Dermis blood vessel endothelial cell (primary cell): ENCODE measurements at regions not wholly inside any gene's neighbourhood (a gene's known extent, or its start where the extent isn't known, plus 50 kb on each side); places are given as distances from the start of the nearest gene placed in this dataset.

Source experiments
- DNase-seq: peaks from one replicate; pipeline ENCODE4 v3.0.0; 2010

DNA sequence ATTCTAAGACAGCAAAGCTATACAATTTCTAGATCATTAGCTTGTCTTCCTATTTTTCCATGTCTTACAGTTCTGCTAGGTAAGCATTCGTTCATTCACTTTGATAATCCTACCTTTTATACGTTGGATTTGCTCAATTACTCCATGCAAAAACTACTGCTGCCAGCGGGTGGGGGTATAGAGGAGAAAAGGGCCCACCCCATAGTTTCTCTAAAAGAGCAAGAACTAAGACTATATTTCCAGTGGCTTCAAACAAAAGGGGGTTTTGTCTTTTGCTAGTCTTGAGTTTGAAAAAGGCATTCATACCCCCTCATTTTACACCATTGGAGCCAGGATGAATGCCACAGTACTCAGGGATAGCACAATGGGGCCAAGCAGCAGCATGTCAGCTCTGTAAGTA lies 155.7 kb downstream of the WT1 start:
- DNase-seq: no peak

- no peak for DNase-seq
Measured at GRCh38 chr11:32280339-32280738, 155.0 kb downstream of the WT1 start.

- no peak for DNase-seq
Measured at GRCh38 chr11:32288276-32288675, 147.1 kb downstream of the WT1 start.

DNA sequence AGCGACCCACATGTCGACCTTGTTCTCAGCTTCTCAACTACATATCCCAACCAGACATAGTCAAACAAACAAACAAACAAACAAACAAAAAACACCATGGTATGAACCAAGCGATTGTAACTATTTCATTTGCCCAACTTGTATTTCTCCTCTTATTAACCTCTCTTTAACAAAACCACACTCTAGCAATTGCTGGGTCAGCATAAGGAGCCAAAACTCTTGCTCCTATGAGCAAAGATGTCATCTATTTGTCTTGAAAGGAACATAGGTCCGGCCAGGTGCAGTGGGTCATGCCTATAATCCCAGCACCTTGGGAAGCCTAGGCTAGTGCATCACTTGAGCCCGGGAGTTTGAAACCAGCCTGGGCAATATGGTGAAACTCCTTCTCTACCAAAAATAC lies 145.6 kb downstream of the WT1 start:
- DNase-seq: no peak

DNA sequence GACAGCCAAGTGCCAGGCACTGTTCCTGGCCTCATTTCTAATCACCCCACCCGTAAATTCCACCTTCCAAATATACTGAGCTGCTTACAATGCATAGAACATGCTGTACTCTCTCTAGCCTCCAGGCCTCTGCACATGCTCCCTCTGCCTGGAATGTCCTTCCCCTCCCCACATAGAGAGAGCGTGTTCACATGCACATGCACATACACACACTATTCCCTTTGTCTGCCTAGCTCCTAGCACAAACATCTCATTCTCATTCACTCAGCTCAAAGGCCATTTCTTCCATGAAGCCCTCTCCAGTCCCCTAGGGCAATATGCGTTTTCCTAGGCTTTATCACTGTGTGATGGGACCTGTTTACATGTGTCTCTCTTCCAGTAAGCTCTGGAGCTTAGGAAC lies 144.6 kb downstream of the WT1 start:
- no peak for DNase-seq

DNA sequence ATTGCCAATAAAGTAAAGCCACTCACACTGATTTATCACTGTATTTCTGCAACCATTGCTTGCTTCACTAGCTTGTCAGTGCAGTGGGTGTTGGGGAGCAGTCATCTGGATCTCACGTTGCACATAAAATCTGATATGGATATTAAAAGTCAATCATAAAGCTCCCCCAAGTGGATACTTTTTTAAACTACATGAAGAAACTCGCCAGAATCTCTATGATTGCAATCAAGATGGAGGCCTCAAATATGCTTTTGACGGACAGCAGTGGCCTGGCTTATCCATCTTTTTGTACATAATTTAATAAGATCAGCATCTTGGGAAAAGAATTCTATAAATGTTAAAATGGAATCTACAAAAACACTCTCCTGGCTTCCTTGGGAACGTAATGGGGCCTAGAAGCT lies 137.7 kb downstream of the WT1 start:
- DNase-seq: peak; percentile 46

DNA sequence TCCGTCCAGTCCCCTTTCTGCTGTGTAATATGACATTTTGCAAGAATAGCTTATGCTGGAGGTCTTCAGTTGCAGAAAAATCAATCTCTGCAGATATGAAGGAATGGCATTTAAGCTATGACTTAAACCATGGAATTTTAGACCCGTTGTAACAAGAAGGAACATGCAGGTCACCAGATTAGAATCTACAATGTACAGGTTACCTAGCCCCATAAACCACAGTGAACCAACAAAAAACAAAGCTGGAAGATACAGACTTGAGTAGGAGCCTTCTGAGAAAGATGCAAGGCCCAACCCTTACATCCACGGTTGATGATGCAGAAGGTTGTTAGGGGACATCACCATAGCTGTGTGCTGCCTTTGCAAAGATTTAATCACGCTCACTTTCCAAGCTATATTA lies 132.5 kb downstream of the WT1 start:
- no peak for DNase-seq

DNA sequence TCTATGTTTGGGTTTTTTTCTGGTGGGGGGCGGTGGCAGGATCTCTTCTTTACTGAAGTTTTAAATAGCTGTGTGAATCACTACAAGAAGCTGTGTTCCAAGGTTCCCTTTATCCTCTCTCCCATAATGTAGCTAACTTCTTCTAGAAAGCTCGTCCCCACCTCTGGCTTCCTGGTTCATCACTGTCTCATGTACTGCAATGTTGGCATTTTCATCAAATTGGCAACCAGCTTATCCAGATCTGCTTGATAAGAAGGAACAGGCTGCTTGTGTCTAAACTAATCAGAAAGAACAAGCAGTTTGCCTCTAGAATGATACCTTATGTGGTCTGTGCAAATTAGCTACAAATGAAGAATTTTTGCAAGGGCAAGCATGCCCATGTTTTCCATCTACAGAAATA lies 130.8 kb downstream of the WT1 start:
- DNase-seq: no peak

DNA sequence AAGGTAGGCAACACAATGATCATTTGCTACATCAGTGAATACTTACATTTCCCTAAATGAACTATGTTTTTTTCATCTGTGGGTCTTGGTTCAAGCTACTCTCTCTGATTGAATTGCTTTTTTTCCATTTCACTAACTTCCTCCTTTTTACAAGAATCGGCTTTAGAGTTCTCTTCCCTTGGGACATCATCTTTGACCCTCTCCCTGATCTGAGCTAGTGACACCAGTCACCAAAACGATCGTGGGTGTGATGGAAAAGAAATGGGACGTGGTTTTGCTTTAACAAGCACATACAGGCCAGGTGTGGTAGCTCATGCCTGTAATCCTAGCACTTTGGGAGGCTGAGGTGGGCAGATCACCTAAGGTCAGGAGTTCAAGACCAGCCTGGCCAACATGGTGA lies 129.9 kb downstream of the WT1 start:
- DNase-seq: no peak

DNA sequence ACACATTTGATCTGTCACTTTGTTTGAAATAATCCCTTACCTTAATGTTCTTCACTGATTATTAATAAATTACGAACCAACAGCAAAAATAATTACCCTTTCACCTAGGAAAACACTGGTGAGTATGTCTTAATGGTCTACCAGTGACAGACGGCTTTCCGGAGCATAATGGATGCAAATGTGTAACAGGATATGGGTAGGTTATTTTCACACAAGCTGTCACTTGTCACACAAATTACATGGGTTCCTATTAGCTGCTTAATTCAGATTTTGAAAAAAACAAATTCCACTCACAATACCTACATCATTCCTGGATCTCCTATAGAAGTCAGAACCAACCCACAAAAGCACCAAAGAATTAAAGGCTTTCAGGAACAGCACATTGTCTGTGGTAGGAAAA lies 127.9 kb downstream of the WT1 start:
- no peak for DNase-seq

DNA sequence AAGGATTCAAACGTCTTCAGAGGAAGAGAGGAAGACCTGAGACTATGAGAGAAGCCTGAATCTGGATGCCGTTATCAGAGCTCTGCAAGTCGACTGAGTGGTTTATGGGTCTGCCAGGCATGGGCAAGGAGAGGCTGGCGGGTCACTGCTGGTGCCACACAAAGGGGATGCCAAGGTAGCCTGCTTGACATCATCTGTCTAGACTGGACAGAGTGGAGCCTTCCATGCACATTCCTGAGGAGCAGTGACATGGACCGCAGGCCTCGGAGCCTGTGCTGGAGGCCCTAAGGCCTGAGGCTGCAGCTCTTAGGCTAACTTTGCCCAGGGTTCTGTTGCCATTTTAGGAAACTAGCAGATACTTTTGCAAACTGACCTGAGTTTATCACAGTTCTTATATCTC lies 127.4 kb downstream of the WT1 start:
- no peak for DNase-seq

- no peak for DNase-seq
Measured at GRCh38 chr11:32309530-32310213, 125.7 kb downstream of the WT1 start.

GRCh38 chr11:32310214-32310601 lies 125.1 kb downstream of the WT1 start:
- DNase-seq: no peak

- no peak for DNase-seq
Measured at GRCh38 chr11:32311346-32312065, 123.8 kb downstream of the WT1 start.

DNA sequence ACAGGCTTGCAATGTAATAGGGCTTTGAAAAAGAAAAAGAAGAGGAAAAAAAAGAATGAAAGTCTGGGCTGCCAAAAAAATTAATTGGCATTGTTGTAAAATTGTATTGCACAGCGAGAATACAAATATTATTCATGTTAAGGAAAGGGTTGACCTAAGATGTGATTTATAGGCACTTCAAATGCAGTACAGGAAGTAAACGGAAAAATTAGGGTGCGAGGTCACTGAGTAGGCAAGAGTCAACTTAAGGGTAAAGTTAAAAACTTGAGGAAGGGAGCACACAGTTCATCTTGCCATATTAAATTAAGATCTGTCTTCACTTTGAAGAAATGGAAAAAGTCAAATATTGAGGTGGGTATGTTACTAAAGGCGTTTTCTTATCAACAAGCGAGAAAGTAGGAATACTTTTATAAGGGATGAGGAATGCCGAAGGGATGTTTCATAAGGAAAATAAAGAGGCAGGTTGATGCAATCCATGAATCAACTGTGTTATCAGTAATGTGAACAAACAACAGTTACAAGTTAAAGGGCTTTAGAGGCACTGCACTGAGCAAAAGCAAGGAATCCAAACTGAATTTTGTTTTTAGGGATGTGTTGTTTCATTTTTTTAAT lies 123.0 kb downstream of the WT1 start:
- no peak for DNase-seq

DNA sequence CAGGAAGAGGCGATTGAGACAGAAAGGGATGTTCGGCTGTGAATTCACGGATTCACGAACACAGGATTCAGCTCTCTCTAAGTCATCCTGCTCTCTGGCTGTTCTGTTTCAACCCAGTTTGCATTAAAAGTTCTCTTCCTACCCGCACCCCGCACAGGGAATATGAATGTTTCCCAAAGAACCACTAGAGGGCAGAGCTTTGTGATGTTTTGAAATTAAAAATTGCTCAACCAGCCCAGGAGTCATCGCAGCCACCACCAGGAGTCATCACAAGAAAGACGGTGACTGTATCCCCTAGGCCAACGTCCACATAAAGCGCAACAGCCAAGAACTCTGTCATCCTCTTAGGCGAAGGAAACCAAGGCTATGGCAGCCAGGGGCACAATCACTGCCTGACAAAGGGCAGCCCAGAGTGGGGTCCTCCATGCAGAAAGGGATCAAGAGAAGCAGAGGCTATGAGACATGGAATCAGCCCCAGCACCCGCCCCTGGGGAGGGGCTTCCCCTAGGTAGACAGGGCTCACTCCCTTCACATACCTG lies 122.4 kb downstream of the WT1 start:
- peak; percentile 54 for DNase-seq

GRCh38 chr11:32313477-32313876 lies 121.9 kb downstream of the WT1 start:
- DNase-seq: no peak

DNA sequence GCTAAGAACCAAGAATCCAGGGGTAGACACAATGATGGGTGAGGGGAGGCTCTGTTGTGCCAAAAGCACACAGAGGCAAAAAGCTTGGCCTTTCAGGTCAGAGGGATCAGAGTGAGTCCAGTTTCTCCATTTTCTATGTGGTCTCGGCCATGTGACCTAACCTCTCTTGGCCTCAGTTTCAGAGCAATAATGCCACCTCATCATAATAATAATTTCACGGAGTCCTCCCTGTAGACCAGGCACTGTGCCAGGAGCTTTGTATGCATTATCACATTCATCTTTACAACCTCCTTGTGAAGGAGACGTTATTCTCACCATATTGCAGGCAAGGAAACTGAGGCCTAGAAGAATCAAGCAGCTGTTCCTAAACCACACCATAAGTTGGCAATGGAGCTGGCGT lies 120.2 kb downstream of the WT1 start:
- DNase-seq: no peak

DNA sequence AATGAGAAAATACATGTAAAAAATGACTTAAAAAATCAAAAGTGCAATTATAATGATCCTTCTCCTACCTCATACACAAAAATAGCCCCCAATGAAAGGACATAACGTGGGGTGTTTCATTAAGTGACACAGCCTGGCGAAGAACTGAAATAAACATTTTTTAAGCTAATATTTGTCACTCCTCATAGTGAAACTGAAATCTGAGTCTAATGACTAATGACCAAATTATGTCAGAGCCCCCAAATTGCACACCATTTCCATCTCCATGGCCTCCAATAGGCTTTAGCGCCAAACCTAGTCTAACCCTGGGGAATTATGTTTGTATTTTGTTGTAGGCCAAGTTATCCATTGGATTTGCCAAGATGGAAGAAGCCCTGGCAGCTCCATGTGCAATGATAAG lies 119.1 kb downstream of the WT1 start:
- no peak for DNase-seq

GRCh38 chr11:32316858-32317642 lies 118.3 kb downstream of the WT1 start:
- no peak for DNase-seq

DNA sequence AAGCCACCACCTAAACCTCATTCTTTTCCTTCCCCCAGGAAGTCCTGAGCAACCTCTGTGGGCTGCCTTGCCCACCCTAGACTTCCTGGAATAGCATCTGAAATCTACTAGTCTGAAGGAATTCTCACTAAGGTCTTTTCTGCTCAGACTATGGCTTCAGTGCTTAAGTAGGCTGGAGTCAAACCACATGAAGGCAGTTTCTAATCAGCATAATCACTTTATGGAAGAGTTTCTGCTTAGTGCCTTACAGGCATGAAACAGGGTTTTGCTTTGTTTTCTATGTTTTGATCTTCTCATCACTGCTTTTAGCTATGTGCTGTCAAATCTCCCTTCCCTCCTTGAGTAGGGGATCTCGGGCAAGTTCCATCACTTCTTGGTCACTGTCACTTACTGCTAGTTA lies 117.7 kb downstream of the WT1 start:
- DNase-seq: no peak

DNA sequence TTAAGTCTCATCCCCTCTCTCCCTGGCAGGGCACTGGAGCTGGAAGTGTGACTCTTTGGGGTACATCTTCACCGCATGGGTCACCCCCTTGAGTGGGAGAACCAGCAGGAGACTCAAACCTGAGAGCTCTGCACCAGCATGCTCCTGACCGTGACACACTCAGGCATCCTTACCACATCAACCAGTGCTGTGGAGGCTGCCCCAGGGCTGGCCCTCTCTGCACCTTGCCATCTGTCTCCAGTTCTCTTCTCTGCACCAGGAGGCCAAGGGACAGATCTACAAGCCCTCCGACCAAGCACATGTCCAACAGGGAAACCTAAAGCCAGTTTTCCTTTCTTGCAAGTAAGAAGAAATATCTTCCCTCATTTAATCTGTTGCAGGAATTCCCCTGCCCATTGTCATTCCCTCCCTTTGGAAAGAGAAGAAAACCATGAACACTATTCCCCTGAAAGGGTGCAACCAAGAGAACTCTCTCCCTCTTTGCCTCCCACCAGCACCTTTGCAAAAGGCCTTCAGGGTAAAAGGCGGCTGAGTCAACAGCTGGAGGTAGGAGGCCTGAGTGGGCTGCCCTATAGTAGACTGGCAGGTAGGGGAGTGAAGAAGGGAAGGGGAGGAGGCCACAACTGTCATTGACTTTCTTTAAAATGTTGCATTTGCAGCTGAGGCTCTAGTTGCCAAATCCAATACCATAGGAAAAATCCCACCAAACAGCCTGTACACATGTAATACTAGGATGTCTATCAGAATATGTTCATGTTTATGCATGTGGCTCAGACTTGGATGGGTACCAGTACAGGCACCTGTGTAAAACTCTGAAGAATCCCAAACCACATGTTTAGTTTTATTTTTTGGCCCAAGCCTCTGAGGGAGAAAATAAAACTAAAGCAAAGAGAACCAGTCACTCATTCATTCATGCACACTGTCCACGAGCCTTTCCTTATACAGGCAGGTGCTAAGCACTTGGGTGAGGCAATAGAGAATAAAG lies 117.0 kb downstream of the WT1 start:
- DNase-seq: no peak
